MM.1S (cell line): ENCODE measurements at regions not wholly inside any gene's neighbourhood (a gene's known extent, or its start where the extent isn't known, plus 50 kb on each side); places are given as distances from the start of the nearest gene placed in this dataset.

ENCODE experiments used
- CTCF ChIP-seq: fragments of 300-600 bp; sonication (generic); IDR thresholded peaks from 2 replicates; pipeline ENCODE4 v1.5.1; 2016; ENCODE audit warnings: antibody characterized with exemption, low read length, mixed read lengths
- EZH2 ChIP-seq: fragments of 300-600 bp; sonication (generic); optimal IDR thresholded peaks from 2 replicates; pipeline ENCODE3; 2017; ENCODE audit warnings: low read depth, mild to moderate bottlenecking, antibody characterized with exemption, low read length, mixed read lengths

GRCh38 chr2:239773228-239774141 lies 251.7 kb downstream of the NDUFA10 start:
- TF ChIP-seq CTCF: no peak
- TF ChIP-seq EZH2: no peak
